ENCODE measurements at regions not wholly inside any gene's neighbourhood (a gene's known extent, or its start where the extent isn't known, plus 50 kb on each side); places are given as distances from the start of the nearest gene placed in this dataset.

- H3K27me3 Mint-ChIP-seq (ENCODE audit: low read depth, poor library complexity): no peaks in the 10 kb centered on the region
- no peak overlapping the region for H3K4me3 Mint-ChIP-seq
- TF ChIP-seq, protein P1, sequence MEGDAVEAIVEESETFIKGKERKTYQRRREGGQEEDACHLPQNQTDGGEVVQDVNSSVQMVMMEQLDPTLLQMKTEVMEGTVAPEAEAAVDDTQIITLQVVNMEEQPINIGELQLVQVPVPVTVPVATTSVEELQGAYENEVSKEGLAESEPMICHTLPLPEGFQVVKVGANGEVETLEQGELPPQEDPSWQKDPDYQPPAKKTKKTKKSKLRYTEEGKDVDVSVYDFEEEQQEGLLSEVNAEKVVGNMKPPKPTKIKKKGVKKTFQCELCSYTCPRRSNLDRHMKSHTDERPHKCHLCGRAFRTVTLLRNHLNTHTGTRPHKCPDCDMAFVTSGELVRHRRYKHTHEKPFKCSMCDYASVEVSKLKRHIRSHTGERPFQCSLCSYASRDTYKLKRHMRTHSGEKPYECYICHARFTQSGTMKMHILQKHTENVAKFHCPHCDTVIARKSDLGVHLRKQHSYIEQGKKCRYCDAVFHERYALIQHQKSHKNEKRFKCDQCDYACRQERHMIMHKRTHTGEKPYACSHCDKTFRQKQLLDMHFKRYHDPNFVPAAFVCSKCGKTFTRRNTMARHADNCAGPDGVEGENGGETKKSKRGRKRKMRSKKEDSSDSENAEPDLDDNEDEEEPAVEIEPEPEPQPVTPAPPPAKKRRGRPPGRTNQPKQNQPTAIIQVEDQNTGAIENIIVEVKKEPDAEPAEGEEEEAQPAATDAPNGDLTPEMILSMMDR (IDR thresholded peaks at IDR 0.05): no peak
- no peaks in the 10 kb centered on the region for H3K36me3 Mint-ChIP-seq (ENCODE audit: low read depth)
- DNase-seq: no peak
- no peaks in the 10 kb centered on the region for H3K4me1 Mint-ChIP-seq
- no peaks in the 10 kb centered on the region for H3K9me3 Mint-ChIP-seq
- H3K27ac Mint-ChIP-seq: no peak overlapping the region
These were observed 241.1 kb upstream of the USP9Y start for GRCh38 chrY:12459965-12460364.

- Mint-ChIP-seq H3K4me1 (no peaks in the 10 kb centered on the region), H3K9me3 (no peaks in the 10 kb centered on the region), H3K4me3 (no peak overlapping the region), H3K27ac (no peak overlapping the region), H3K27me3 (ENCODE audit: low read depth, poor library complexity) (no peaks in the 10 kb centered on the region), H3K36me3 (ENCODE audit: low read depth) (no peaks in the 10 kb centered on the region)
- TF ChIP-seq, protein P1 (IDR thresholded peaks at IDR 0.05): no peak
- DNase-seq: no peak
These were observed 236.9 kb upstream of the USP9Y start for GRCh38 chrY:12464155-12464554.

- H3K4me1 Mint-ChIP-seq: no peaks in the 10 kb centered on the region
- no peak overlapping the region for H3K4me3 Mint-ChIP-seq
- DNase-seq: no peak
- TF ChIP-seq, protein P1 (IDR thresholded peaks at IDR 0.05): no peak
- H3K27ac Mint-ChIP-seq: no peak overlapping the region
- H3K36me3 Mint-ChIP-seq (ENCODE audit: low read depth): no peaks in the 10 kb centered on the region
- no peaks in the 10 kb centered on the region for H3K27me3 Mint-ChIP-seq (ENCODE audit: low read depth, poor library complexity)
- H3K9me3 Mint-ChIP-seq: no peaks in the 10 kb centered on the region
These were observed 235.3 kb upstream of the USP9Y start for GRCh38 chrY:12465706-12466105.

GRCh38 chrY:12469081-12469480, 231.9 kb upstream of the USP9Y start:
- no peak for DNase-seq
- Mint-ChIP-seq H3K4me1 (no peaks in the 10 kb centered on the region), H3K27me3 (ENCODE audit: low read depth, poor library complexity) (no peaks in the 10 kb centered on the region), H3K4me3 (no peak overlapping the region), H3K36me3 (ENCODE audit: low read depth) (no peaks in the 10 kb centered on the region), H3K9me3 (no peaks in the 10 kb centered on the region), H3K27ac (no peak overlapping the region)
- TF ChIP-seq, protein P1 (IDR thresholded peaks at IDR 0.05): no peak

DNA sequence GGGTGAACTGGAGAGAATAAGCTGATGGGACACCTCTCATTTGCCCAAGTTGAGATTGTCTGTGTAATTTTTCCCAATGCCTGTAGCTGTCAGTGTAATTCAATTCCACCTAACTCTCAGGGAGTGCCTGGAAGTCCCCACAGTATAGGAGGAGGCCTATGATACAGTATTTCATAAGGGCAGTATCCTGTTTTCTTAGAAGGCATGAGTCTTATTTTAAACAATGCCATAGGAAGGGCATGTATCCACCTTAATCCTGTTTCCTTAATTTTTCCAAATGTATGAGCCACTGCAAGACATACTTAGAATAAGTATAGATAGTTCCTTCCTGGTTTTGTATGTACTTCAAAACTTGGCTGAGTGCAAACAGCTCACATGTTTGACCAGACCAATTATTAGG, 226.6 kb upstream of the USP9Y start:
- Mint-ChIP-seq H3K27me3 (ENCODE audit: low read depth, poor library complexity) (no peaks in the 10 kb centered on the region), H3K4me3 (no peak overlapping the region), H3K4me1 (no peaks in the 10 kb centered on the region), H3K36me3 (ENCODE audit: low read depth) (no peaks in the 10 kb centered on the region), H3K27ac (no peak overlapping the region), H3K9me3 (no peaks in the 10 kb centered on the region)
- no peak for DNase-seq
- TF ChIP-seq, protein P1 (IDR thresholded peaks at IDR 0.05): no peak

GRCh38 chrY:12479382-12479781, 221.6 kb upstream of the USP9Y start:
- Mint-ChIP-seq H3K9me3 (no peaks in the 10 kb centered on the region), H3K4me3 (no peak overlapping the region), H3K4me1 (no peaks in the 10 kb centered on the region), H3K27me3 (ENCODE audit: low read depth, poor library complexity) (no peaks in the 10 kb centered on the region), H3K36me3 (ENCODE audit: low read depth) (no peaks in the 10 kb centered on the region), H3K27ac (no peak overlapping the region)
- no peak for DNase-seq
- TF ChIP-seq, protein P1 (IDR thresholded peaks at IDR 0.05): no peak

Measured in nephron progenitor cell (in vitro differentiated cells).